ENCODE measurements at regions not wholly inside any gene's neighbourhood (a gene's known extent, or its start where the extent isn't known, plus 50 kb on each side); places are given as distances from the start of the nearest gene placed in this dataset.
"Not testable (repeated sequence)": the region's sequence is repeated elsewhere in the genome, so short reads cannot be mapped to it uniquely, and the experiment has no call there.

GRCh38 chr6:168795611-168796010 is 354.6 kb downstream of the SMOC2 start:
- not testable (repeated sequence) for DNase-seq

GRCh38 chr6:168794491-168794890 is 353.5 kb downstream of the SMOC2 start:
- DNase-seq: no peak

- no peak for DNase-seq
These were observed 352.7 kb downstream of the SMOC2 start for GRCh38 chr6:168793649-168794048.

- no peak for DNase-seq
These were observed 350.9 kb downstream of the SMOC2 start for GRCh38 chr6:168791917-168792316.

GRCh38 chr6:168789699-168790098 is 348.7 kb downstream of the SMOC2 start:
- DNase-seq: no peak

- peak; percentile 82 for DNase-seq
These were observed 344.9 kb downstream of the SMOC2 start for GRCh38 chr6:168785720-168786511.

- no peak for DNase-seq
These were observed 343.4 kb downstream of the SMOC2 start for GRCh38 chr6:168784426-168784825.

GRCh38 chr6:168783720-168784119 is 342.7 kb downstream of the SMOC2 start:
- no peak for DNase-seq

GRCh38 chr6:168782187-168782751 is 341.3 kb downstream of the SMOC2 start:
- no peak for DNase-seq

GRCh38 chr6:168778201-168778600 is 337.2 kb downstream of the SMOC2 start:
- DNase-seq: no peak

- DNase-seq: peak; percentile 72
These were observed 333.4 kb downstream of the SMOC2 start for GRCh38 chr6:168774381-168774780.

- no peak for DNase-seq
These were observed 332.8 kb downstream of the SMOC2 start for GRCh38 chr6:168773788-168774187.

GRCh38 chr6:168765752-168766151 is 324.8 kb downstream of the SMOC2 start:
- DNase-seq: no peak

GRCh38 chr6:168756009-168756634 is 315.1 kb downstream of the SMOC2 start:
- DNase-seq: peak; percentile 90

GRCh38 chr6:168746643-168747042 is 305.7 kb downstream of the SMOC2 start:
- DNase-seq: no peak

- no peak for DNase-seq
These were observed 305.0 kb downstream of the SMOC2 start for GRCh38 chr6:168746013-168746412.

GRCh38 chr6:168744861-168745260 is 303.9 kb downstream of the SMOC2 start:
- no peak for DNase-seq

GRCh38 chr6:168741942-168742782 is 301.2 kb downstream of the SMOC2 start:
- no peak for DNase-seq

GRCh38 chr6:168741305-168741704 is 300.3 kb downstream of the SMOC2 start:
- no peak for DNase-seq

- no peak for DNase-seq
These were observed 298.4 kb downstream of the SMOC2 start for GRCh38 chr6:168739381-168739780.

- peak; percentile 50 for DNase-seq
These were observed 296.5 kb downstream of the SMOC2 start for GRCh38 chr6:168737481-168737880.

GRCh38 chr6:168737014-168737413 is 296.0 kb downstream of the SMOC2 start:
- DNase-seq: no peak

GRCh38 chr6:168736039-168736438 is 295.1 kb downstream of the SMOC2 start:
- DNase-seq: no peak
